ENCODE measurements at regions not wholly inside any gene's neighbourhood (a gene's known extent, or its start where the extent isn't known, plus 50 kb on each side); places are given as distances from the start of the nearest gene placed in this dataset.

- no peak for DNase-seq (ENCODE audit: low read depth)
Observed at GRCh38 chr11:119885067-119885466, 156.1 kb upstream of the NECTIN1 start.

- no peak for DNase-seq (ENCODE audit: low read depth)
Observed at GRCh38 chr11:119882316-119882715, 153.3 kb upstream of the NECTIN1 start.

- DNase-seq (ENCODE audit: low read depth), result no peak
Observed at GRCh38 chr11:119880873-119881272, 151.9 kb upstream of the NECTIN1 start.

- no peak for DNase-seq (ENCODE audit: low read depth)
Observed at GRCh38 chr11:119880143-119880542, 151.1 kb upstream of the NECTIN1 start.

GRCh38 chr11:119878990-119879389 lies 150.0 kb upstream of the NECTIN1 start:
- DNase-seq (ENCODE audit: low read depth), result no peak

GRCh38 chr11:119876841-119877240 lies 147.8 kb upstream of the NECTIN1 start:
- no peak for DNase-seq (ENCODE audit: low read depth)

- DNase-seq (ENCODE audit: low read depth), result no peak
Observed at GRCh38 chr11:119875841-119876600, 147.0 kb upstream of the NECTIN1 start.

GRCh38 chr11:119874660-119875238 lies 145.7 kb upstream of the NECTIN1 start:
- DNase-seq (ENCODE audit: low read depth), result no peak

- no peak for DNase-seq (ENCODE audit: low read depth)
Observed at GRCh38 chr11:119873761-119874421, 144.9 kb upstream of the NECTIN1 start.

GRCh38 chr11:119872611-119873310 lies 143.8 kb upstream of the NECTIN1 start:
- DNase-seq (ENCODE audit: low read depth), result no peak

- DNase-seq (ENCODE audit: low read depth), result no peak
Observed at GRCh38 chr11:119865661-119866156, 136.7 kb upstream of the NECTIN1 start.

- no peak for DNase-seq (ENCODE audit: low read depth)
Observed at GRCh38 chr11:119864836-119865235, 135.8 kb upstream of the NECTIN1 start.

- no peak for DNase-seq (ENCODE audit: low read depth)
Observed at GRCh38 chr11:119863851-119864601, 135.0 kb upstream of the NECTIN1 start.

- DNase-seq (ENCODE audit: low read depth), result no peak
Observed at GRCh38 chr11:119863236-119863635, 134.2 kb upstream of the NECTIN1 start.

- no peak for DNase-seq (ENCODE audit: low read depth)
Observed at GRCh38 chr11:119861160-119861559, 132.2 kb upstream of the NECTIN1 start.

GRCh38 chr11:119860561-119861094 lies 131.6 kb upstream of the NECTIN1 start:
- no peak for DNase-seq (ENCODE audit: low read depth)

- no peak for DNase-seq (ENCODE audit: low read depth)
Observed at GRCh38 chr11:119859684-119860083, 130.7 kb upstream of the NECTIN1 start.

GRCh38 chr11:119858288-119858687 lies 129.3 kb upstream of the NECTIN1 start:
- no peak for DNase-seq (ENCODE audit: low read depth)

GRCh38 chr11:119856681-119857485 lies 127.9 kb upstream of the NECTIN1 start:
- no peak for DNase-seq (ENCODE audit: low read depth)

GRCh38 chr11:119855066-119855465 lies 126.1 kb upstream of the NECTIN1 start:
- no peak for DNase-seq (ENCODE audit: low read depth)

- no peak for DNase-seq (ENCODE audit: low read depth)
Observed at GRCh38 chr11:119854521-119854920, 125.5 kb upstream of the NECTIN1 start.
